ENCODE measurements at regions not wholly inside any gene's neighbourhood (a gene's known extent, or its start where the extent isn't known, plus 50 kb on each side); places are given as distances from the start of the nearest gene placed in this dataset.

DNA sequence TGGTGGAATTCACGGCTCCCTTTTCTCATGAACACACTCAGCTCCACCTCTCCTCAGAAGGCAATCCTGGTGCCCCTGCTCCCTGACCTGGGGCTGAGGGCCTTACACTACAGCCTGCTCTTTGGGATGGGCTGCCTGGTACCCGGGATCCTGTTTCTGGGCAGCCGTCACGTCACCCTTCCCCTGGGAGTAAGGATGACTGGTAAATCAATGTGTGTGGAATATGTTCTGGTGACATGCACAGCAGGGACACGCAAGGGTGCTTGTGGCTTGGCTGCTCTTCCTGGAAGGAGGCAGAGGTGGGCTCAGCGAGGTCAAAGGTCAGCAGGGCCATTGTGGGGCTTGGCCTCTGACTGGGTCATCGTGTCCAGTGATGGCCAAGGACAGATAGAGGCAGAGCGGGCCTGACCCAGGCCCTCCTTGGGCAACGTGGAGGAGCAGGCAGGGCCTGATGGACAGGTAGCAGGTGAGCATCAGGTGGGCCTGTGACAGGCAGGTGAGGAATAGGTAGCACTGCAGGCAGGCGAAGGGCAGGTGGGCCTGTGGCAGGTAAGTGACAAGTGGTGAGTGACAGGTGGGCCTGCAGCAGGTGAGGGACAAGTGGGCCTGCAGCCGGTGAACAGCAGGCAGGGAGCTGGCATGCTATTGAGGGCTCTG is 399.4 kb upstream of the IRX4 start:
- intact Hi-C loops (cut with micrococcal nuclease): no loop called here
- no peaks in the 10 kb centered on the region for H3K4me1 Mint-ChIP-seq (ENCODE audit: low read depth)
- no peak overlapping the region for H3K4me3 Mint-ChIP-seq (ENCODE audit: low read depth)
- no peak overlapping the region for H3K27ac Mint-ChIP-seq
- no peaks in the 10 kb centered on the region for H3K27me3 Mint-ChIP-seq (ENCODE audit: low read depth)
- H3K9me3 Mint-ChIP-seq: peaks cover 5% of the 10 kb centered on the region
- no peaks in the 10 kb centered on the region for H3K36me3 Mint-ChIP-seq (ENCODE audit: low read depth)
- DNase-seq (ENCODE audit: low spot score): no peak

DNA sequence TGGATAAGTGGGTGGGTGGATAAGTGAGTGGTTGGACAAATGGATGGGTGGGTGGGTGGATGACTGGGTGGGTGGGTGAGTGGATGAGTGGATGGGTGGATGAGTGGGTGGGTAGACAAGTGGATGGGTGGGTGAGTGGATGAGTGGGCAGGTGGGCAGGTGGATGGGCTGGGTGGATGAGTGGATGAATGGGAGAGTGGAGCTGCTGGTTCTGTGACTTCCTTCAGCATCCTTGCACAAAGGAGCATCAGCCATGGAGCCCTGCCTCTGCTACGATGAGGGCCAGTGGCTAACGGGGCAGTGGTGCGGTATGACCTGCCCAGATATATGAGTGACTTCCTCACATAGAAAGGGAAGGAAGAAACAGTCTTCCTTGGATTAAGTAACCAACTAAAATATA is 398.7 kb upstream of the IRX4 start:
- Mint-ChIP-seq H3K36me3 (ENCODE audit: low read depth) (no peaks in the 10 kb centered on the region), H3K4me3 (ENCODE audit: low read depth) (no peak overlapping the region), H3K27me3 (ENCODE audit: low read depth) (no peaks in the 10 kb centered on the region), H3K9me3 (peaks cover 5% of the 10 kb centered on the region), H3K4me1 (ENCODE audit: low read depth) (no peaks in the 10 kb centered on the region), H3K27ac (no peak overlapping the region)
- DNase-seq (ENCODE audit: low spot score): no peak
- intact Hi-C loops (cut with micrococcal nuclease): no loop called here

GRCh38 chr5:2280318-2280717 is 397.6 kb upstream of the IRX4 start:
- Mint-ChIP-seq H3K27me3 (ENCODE audit: low read depth) (no peaks in the 10 kb centered on the region), H3K9me3 (peaks cover 5% of the 10 kb centered on the region), H3K4me1 (ENCODE audit: low read depth) (no peaks in the 10 kb centered on the region), H3K27ac (no peak overlapping the region), H3K36me3 (ENCODE audit: low read depth) (no peaks in the 10 kb centered on the region), H3K4me3 (ENCODE audit: low read depth) (no peak overlapping the region)
- intact Hi-C loops (cut with micrococcal nuclease): no loop called here
- DNase-seq (ENCODE audit: low spot score): no peak

DNA sequence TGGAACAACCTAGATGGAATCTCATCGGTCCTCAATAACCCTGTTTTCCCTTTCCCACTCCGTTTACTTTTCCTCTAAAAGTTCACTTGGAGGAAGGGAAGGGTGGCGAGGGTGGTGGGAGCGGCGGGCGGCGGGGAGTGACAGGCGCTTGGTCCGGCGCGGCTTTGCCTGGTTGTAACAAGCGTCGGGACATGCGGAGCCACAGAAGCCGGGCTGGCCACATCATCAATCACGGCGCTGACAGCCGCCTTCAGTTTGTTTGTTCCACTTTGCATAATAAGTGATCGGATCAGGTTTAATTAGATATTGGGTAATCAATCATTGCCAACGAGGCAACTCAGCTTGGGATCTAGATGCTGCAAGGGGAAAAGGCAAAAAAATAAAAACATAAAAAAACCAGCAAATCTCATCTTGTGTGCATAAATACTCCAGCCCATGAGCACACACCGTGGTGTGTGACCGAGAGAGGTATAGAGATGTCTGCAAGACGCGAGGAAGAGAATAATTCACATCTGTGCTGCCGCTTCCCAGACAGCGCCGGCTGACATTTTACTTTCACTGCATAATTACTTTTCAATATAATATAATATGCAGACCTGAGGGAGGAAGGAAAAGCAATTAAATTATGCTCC is 396.2 kb upstream of the IRX4 start:
- intact Hi-C loops (cut with micrococcal nuclease): no loop called here
- no peaks in the 10 kb centered on the region for H3K36me3 Mint-ChIP-seq (ENCODE audit: low read depth)
- H3K4me3 Mint-ChIP-seq (ENCODE audit: low read depth): no peak overlapping the region
- H3K27ac Mint-ChIP-seq: no peak overlapping the region
- H3K9me3 Mint-ChIP-seq: peaks cover 5% of the 10 kb centered on the region
- no peaks in the 10 kb centered on the region for H3K4me1 Mint-ChIP-seq (ENCODE audit: low read depth)
- no peaks in the 10 kb centered on the region for H3K27me3 Mint-ChIP-seq (ENCODE audit: low read depth)
- no peak for DNase-seq (ENCODE audit: low spot score)

DNA sequence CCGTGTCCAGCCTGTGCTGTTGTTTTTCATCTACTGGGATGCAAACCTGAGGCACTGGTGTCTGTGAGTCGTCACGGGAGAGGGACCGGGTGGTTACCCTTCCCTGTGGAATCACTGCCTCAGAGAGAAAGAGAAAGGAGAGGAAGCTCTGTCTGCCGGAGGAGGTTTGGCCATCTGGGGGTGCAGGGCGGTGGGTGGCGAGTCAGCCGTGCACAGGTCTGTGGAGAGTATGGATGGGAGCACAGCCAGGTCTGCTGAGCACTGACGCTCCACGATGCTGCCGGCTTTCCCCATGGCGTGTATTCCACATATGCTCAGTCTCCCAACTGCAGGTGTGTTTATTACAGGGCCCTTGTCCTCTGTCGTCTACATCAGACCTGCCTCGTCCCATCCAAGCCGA is 395.2 kb upstream of the IRX4 start:
- Mint-ChIP-seq H3K9me3 (peaks cover 5% of the 10 kb centered on the region), H3K36me3 (ENCODE audit: low read depth) (no peaks in the 10 kb centered on the region), H3K4me1 (ENCODE audit: low read depth) (no peaks in the 10 kb centered on the region), H3K4me3 (ENCODE audit: low read depth) (no peak overlapping the region), H3K27ac (no peak overlapping the region), H3K27me3 (ENCODE audit: low read depth) (no peaks in the 10 kb centered on the region)
- intact Hi-C loops (cut with micrococcal nuclease): no loop called here
- DNase-seq (ENCODE audit: low spot score): no peak

DNA sequence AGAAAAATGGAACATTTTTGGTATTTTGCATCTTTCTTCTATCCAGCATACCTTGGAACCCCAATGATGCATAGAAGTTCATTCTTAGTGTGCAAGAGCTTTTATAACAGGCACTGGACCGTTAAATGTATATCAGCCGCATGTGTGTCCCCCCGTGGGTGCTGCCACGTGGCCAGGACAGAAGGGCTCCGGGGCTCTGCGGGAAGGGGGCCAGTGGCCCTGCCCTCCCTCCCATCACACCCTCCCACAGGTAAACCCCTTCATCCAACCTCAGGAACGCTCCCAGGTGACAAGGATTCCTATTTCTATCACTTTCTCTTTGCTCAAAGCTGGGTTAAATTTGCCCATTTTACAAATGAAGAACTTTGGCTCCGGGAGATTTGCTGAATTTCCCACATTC is 393.4 kb upstream of the IRX4 start:
- DNase-seq (ENCODE audit: low spot score): no peak
- Mint-ChIP-seq H3K4me3 (ENCODE audit: low read depth) (no peak overlapping the region), H3K36me3 (ENCODE audit: low read depth) (no peaks in the 10 kb centered on the region), H3K9me3 (peaks cover 5% of the 10 kb centered on the region), H3K27me3 (ENCODE audit: low read depth) (no peaks in the 10 kb centered on the region), H3K4me1 (ENCODE audit: low read depth) (no peaks in the 10 kb centered on the region), H3K27ac (no peak overlapping the region)
- intact Hi-C loops (cut with micrococcal nuclease): no loop called here

- no peaks in the 10 kb centered on the region for H3K27me3 Mint-ChIP-seq (ENCODE audit: low read depth)
- no peaks in the 10 kb centered on the region for H3K36me3 Mint-ChIP-seq (ENCODE audit: low read depth)
- intact Hi-C loops (cut with micrococcal nuclease): no loop called here
- no peak overlapping the region for H3K27ac Mint-ChIP-seq
- H3K4me3 Mint-ChIP-seq (ENCODE audit: low read depth): no peak overlapping the region
- H3K4me1 Mint-ChIP-seq (ENCODE audit: low read depth): no peaks in the 10 kb centered on the region
- no peak for DNase-seq (ENCODE audit: low spot score)
- H3K9me3 Mint-ChIP-seq: no peaks in the 10 kb centered on the region
Measured at GRCh38 chr5:2272755-2273154, 390.0 kb upstream of the IRX4 start.

DNA sequence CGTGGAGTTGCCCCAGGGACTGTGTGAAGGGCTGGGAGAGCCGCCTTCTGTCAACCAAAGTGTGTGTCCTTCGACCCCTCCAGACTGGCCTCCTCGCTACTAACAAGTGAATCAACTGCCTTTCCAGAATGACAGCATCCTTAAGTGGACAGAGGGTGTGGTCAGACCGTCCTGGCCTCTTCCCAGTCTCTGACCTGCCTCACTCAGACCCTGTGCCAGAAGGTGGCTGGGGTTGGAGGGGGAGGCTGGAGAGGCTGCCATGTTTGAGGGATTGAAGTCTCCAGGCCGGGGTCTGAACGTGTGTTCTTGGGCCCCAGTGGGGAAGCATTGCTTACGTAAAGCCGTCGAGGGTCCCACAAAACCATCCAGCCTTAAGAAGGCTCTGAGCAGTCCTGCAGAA is 389.3 kb upstream of the IRX4 start:
- intact Hi-C loops (cut with micrococcal nuclease): no loop called here
- H3K4me1 Mint-ChIP-seq (ENCODE audit: low read depth): no peaks in the 10 kb centered on the region
- H3K36me3 Mint-ChIP-seq (ENCODE audit: low read depth): no peaks in the 10 kb centered on the region
- no peak overlapping the region for H3K4me3 Mint-ChIP-seq (ENCODE audit: low read depth)
- no peak for DNase-seq (ENCODE audit: low spot score)
- H3K9me3 Mint-ChIP-seq: no peaks in the 10 kb centered on the region
- no peak overlapping the region for H3K27ac Mint-ChIP-seq
- H3K27me3 Mint-ChIP-seq (ENCODE audit: low read depth): no peaks in the 10 kb centered on the region

GRCh38 chr5:2271316-2271715 is 388.6 kb upstream of the IRX4 start:
- Mint-ChIP-seq H3K4me1 (ENCODE audit: low read depth) (no peaks in the 10 kb centered on the region), H3K9me3 (no peaks in the 10 kb centered on the region), H3K27ac (no peak overlapping the region), H3K27me3 (ENCODE audit: low read depth) (no peaks in the 10 kb centered on the region), H3K36me3 (ENCODE audit: low read depth) (no peaks in the 10 kb centered on the region), H3K4me3 (ENCODE audit: low read depth) (no peak overlapping the region)
- DNase-seq (ENCODE audit: low spot score): no peak
- intact Hi-C loops (cut with micrococcal nuclease): no loop called here

- intact Hi-C loops (cut with micrococcal nuclease): no loop called here
- Mint-ChIP-seq H3K27me3 (ENCODE audit: low read depth) (no peaks in the 10 kb centered on the region), H3K4me1 (ENCODE audit: low read depth) (no peaks in the 10 kb centered on the region), H3K36me3 (ENCODE audit: low read depth) (no peaks in the 10 kb centered on the region), H3K9me3 (no peaks in the 10 kb centered on the region), H3K4me3 (ENCODE audit: low read depth) (no peak overlapping the region), H3K27ac (no peak overlapping the region)
- no peak for DNase-seq (ENCODE audit: low spot score)
Measured at GRCh38 chr5:2270467-2270866, 387.7 kb upstream of the IRX4 start.

- Mint-ChIP-seq H3K4me3 (ENCODE audit: low read depth) (no peak overlapping the region), H3K27me3 (ENCODE audit: low read depth) (no peaks in the 10 kb centered on the region), H3K4me1 (ENCODE audit: low read depth) (no peaks in the 10 kb centered on the region), H3K9me3 (no peaks in the 10 kb centered on the region), H3K36me3 (ENCODE audit: low read depth) (no peaks in the 10 kb centered on the region), H3K27ac (no peak overlapping the region)
- no peak for DNase-seq (ENCODE audit: low spot score)
- intact Hi-C loops (cut with micrococcal nuclease): no loop called here
Measured at GRCh38 chr5:2269656-2270055, 386.9 kb upstream of the IRX4 start.

DNA sequence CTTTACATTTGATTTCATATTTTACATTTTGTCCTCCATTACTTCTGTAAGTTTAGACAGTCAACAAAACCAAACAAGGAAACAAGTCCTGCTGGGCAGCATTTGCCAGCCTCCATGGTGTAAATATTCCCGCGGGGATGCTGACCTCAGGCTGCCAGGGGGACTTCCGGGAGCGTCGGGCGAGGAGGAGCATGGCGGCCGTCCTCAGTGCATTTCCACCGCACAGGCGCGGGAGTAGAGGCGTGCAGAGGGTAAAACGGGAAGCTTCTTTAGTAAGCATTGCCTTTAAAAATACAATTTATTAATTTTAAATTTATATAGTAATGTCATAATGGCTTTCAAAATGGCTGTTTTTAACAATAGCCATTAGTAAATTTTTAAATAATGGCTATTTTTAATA is 385.3 kb upstream of the IRX4 start:
- no peaks in the 10 kb centered on the region for H3K9me3 Mint-ChIP-seq
- H3K4me3 Mint-ChIP-seq (ENCODE audit: low read depth): no peak overlapping the region
- intact Hi-C loops (cut with micrococcal nuclease): no loop called here
- no peaks in the 10 kb centered on the region for H3K27me3 Mint-ChIP-seq (ENCODE audit: low read depth)
- DNase-seq (ENCODE audit: low spot score): no peak
- H3K4me1 Mint-ChIP-seq (ENCODE audit: low read depth): no peaks in the 10 kb centered on the region
- H3K36me3 Mint-ChIP-seq (ENCODE audit: low read depth): no peaks in the 10 kb centered on the region
- H3K27ac Mint-ChIP-seq: no peak overlapping the region

- intact Hi-C loops (cut with micrococcal nuclease): no loop called here
Measured at GRCh38 chr5:2266641-2267240, 384.0 kb upstream of the IRX4 start.

More at GRCh38 chr5:2266641-2267240, 384.0 kb upstream of the IRX4 start:
- no peak for DNase-seq (ENCODE audit: low spot score)
- H3K4me3 Mint-ChIP-seq (ENCODE audit: low read depth): no peak overlapping the region
- H3K4me1 Mint-ChIP-seq (ENCODE audit: low read depth): no peaks in the 10 kb centered on the region
- H3K27me3 Mint-ChIP-seq (ENCODE audit: low read depth): no peaks in the 10 kb centered on the region
- no peak overlapping the region for H3K27ac Mint-ChIP-seq
- no peaks in the 10 kb centered on the region for H3K36me3 Mint-ChIP-seq (ENCODE audit: low read depth)
- H3K9me3 Mint-ChIP-seq: no peaks in the 10 kb centered on the region

Measured in activated T-helper 2 cell treated with anti-CD3 and anti-CD28 coated beads, Interferon-gamma antibody, Interleukin-2, Interleukin-4, amounts not matched to agents 10 μg/mL and 5 μg/mL and 100 μg/mL, durations not matched to agents 14 hours and 24 hours and 36 hours (primary cell).